Anterior cingulate cortex (tissue), 58 donors: ENCODE measurements at regions not wholly inside any gene's neighbourhood (a gene's known extent, or its start where the extent isn't known, plus 50 kb on each side); places are given as distances from the start of the nearest gene placed in this dataset.
A peak's percentile ranks its signal among the peaks of the same experiment; 100 is the strongest.

Experiments used
- DNase-seq, 58 donors: peaks; one replicate each; lab custom pipeline; 2025; lab: John Stamatoyannopoulos, UW

DNA sequence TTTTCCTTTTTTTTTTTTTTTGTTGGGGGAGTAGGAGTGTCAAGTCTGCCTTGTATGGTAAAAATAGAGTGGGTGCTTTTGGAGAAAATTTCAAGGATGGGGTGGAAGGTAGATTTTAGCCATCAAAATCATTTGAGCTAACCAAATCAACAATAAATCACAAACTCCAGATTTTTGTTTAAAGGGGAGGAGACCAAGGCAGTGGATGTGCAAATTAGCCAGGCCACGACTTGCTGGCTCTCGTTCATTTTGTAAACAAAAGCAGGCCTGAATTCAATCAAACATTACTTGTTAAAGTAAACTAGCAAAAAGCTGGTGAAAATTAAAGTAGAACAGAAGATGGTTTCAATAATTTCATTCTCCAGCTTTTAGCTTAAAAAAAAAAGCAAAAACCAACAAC is 387.2 kb downstream of the BMP4 start:
- no peak for DNase-seq

DNA sequence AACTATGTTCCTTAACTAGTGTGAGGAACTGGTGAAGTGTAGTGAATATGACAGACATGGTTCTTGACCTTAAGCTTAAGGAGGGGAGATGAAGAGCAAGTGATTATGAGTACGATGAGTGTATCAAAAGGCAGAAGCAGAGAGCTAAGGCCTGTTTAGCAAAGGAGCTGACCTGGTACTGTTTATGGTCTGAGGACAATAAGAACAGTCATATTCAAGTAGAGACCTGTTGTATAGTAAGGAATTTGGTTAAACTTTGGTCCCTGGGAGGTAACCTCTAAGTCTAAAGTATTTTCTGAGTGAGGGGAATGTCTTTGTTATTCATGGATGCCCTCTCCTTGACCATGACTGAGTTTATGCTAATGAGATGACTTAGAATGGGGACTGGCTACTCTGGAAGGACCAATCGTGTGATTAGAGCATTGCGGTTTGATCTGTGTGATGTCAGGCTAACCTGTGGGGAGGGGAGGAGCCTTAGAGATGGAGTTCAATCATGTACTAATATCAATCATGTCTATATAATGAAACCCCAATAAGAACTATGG is 389.3 kb downstream of the BMP4 start:
- no peak for DNase-seq

DNA sequence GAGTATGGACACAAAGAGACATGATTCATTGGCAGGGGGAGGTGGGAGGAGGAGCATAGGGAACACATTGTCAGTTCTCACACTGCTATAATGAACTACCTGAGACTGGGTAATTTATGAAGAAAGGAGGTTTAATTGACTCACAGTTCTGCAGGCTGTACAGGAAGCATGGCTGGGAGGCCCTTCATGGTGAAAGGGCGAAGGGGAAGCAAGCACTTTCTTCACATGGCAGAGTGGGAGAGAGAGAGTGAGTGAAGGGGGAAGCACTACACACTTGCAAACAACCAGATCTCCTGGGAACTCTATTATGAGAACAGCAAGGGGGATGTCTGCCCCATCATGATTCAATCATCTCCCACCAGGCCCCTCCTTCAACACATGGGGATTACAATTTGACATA is 391.8 kb downstream of the BMP4 start:
- no peak for DNase-seq

DNA sequence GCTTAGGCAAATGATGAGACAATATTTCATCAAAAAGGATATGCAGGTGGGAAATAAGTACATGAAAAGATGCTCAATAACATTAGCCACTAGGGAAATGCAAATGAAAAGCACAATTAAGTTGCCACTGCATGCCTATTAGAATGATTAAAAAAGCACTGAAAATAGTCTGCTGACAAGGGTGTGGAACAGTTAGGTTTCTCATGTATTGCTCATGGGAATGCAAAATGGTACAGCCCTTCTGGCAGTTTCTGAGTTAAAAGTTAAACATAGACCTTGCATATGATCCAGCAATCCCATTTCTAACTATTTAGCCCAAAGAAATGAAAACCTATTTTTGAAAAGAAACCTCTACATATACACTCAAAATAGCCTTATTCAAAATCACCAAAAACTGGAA is 393.0 kb downstream of the BMP4 start:
- DNase-seq: no peak

DNA sequence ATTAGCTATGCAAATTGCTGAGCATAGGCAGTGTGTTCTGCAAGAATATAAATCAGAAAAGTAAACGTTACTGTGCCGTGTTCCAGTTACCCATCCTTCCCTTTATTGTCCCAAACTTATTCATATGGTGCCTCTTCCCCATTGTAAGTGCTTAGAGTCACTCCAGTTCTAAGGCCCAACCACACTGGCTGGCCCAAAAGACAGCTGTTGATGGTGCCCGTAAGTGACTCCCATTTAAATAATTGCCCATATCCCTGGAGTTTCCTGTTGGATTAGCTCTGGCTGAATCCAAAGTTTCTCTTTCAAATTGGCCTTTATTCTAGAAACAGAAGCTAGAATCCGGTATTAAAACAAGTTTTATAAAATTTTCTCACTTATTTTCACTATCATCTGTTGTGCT is 400.1 kb upstream of the DDHD1 start:
- no peak for DNase-seq

DNA sequence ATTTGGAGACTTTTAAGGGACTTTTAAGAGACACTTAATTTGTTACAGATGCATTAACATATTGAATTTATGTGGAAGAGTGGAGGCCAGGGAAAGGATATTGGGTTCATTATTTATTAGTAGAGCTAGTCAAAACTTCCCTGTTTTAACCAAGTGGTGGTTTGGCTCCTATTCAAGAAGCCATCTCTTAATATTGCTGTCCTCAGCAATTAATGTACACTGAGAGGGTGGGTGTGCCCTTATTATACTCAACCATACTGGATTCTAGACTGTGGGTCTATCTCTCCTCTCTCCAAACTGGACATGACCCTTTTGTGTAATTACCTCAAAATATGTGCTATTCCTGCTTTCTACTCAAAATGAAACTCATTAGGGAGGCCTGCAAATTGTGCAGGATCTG is 398.7 kb upstream of the DDHD1 start:
- DNase-seq: no peak

DNA sequence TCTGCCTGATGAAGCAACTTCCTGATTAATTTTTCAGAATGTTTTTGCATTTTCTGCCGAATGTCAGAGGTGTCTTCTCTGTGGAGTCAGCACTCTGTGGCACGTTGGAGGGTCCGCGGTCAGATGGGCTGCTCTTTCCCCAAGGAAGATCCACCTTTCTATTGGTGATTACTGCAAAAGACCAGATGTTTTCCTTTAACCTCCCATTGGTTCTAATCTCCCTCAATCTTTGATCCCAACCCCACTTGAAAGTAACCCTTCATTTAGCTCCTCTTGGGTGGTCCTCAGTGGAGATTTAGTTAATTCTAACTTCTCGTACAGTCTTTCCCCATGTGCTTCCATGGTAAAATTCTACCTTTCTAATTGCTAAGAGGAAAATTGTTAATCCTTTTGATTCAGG is 397.7 kb upstream of the DDHD1 start:
- DNase-seq: no peak

DNA sequence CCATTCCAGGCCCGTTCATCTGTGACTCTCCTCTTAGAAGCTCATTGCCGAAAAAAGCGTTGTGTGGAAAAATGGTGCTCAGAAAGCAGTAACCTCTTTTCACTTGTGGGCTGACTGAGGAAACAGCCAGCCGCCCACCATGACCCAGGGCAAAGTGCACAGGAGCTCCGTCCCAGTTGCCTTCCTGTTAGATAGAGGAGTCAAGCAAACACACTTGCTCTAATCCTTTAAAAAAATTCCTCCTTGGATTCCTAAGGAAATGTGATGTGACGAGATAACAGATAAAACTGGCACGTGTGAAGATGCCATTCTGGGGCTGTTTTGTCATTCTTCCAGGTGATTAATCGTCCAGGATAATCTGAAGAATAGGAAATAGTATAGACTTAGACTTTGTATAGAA is 396.8 kb upstream of the DDHD1 start:
- DNase-seq: no peak

DNA sequence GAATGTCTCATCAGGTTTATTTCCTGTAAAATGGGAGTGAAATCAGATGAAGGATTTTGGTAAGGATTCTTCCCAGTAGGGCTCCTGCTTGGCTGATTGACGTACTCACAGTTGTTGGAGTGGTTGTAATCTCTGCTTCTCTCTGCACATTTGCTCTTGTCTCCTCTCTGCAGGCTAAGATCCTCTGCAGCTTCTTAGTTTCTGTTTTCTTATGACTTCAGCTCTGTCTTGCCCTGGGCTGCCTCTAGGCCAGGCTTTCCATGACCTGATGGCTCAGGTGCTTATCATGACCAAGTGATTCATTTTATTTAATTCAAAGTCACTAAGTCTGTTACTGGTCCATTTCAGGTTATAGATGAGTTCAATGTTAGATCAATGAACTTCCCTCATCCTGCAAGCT is 394.5 kb upstream of the DDHD1 start:
- DNase-seq: no peak

DNA sequence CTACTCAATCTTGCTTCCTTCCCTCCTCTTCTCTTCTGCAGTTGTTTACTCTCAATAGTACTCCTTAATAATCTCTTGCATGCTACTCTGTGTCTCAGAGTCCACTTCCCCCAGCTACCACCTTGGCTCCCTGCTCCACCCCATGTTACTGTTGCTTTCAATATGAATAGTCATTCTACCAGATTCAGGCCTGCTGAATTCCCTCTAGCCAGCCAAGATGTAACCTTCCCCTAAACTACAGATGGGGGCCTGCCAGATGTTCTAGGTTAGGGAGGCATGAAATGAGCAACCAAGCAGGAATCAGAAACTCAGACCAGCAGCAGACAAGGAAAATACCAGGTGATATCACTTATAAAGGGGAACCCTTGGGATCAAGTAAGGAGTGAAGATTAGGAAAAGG is 392.1 kb upstream of the DDHD1 start:
- DNase-seq: no peak

DNA sequence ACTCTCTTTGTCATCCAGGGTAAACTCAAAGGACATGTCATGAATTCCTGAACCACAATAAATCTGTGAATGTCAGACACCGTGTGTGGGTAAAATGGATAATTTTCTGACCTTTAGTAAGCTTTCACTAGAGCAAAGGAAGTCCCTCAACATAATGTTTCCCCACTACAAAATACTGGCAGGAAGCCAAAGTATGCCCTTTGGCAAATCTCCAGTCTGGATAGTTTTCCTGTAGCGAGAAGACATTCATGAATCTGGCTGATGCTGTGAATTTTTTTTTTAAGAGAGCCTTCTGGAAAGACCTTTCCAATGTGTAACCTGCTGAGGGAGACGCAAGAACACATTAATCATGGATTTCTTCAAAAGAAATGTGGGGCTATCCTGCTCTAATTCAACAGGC is 389.6 kb upstream of the DDHD1 start:
- peak in 2 of 58 donors; percentile 1 to 53 for DNase-seq

DNA sequence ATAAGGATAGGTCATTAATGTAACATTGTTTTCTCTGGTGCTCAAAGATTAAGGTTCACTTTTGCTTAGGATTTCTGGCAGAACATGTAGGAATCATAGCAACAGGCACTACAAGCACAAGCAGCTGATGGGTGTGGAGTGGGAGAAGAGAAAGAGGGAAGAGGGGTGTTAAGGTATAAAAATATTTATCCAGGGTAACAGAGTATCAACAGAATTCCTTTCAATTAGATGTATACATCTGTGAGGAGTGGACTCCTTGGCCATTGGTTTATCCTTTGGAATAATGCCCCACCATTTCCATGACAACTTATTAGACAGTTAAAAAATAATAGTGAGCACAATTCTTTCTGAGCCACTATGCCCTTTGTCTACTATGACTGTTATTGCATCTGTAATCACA is 388.3 kb upstream of the DDHD1 start:
- DNase-seq: no peak

DNA sequence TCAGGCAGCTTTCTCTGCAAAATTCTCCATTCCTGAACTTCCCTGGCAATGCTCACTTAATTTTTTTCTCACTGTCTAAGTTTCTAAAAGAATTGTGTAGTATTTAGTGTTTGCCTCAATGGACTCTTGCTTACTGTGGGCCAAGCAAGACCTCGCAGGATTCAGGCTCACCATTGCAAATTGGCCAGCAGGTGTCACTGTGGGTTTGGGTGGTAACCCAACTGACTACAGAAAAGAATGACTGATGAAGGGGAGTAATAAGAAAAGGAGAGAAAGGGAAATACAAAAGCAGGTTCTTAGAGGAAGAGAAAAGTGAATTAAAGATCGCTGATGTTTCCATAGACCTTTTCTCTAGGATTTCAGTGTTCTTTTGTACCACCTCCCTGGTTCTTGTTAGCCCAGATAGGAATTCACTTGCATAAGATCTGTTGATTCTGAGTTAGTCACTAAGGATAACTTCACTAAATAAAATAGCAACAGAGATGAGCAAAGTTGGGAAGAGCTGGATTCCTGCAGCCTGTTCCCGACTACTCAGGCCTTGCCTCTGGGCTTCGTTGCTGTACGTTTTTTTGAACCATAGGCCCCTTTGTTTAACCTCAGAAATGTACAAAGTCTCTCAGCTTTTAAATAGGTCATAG is 386.5 kb upstream of the DDHD1 start:
- DNase-seq: peak in 57 of 58 donors; percentile 1 to 84 (median 45)

DNA sequence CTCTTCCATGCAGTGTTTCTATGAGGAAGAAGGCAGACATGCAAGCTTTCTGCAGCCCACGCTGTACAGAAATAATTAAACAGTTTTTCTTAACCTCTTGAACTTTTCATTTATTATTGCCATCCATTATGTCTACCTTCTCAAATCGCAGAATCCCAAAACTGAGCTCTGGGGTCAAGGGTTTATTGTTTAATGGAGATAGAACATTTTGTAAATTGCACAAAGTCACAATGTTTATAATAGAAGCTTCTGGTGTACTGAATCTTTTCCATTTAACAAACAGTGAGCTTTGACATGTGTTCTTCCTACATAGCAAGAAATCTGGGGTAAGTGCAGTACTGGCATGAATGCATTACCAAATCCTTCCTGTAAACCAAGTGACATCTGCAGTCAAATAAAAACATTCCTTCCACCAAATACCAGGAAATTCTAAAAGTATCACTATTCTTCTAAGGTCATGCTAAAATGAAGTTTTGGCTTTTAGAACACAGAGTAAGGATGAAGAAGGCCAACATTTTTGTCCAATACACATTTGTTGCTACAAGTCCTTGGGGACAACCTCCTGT is 385.3 kb upstream of the DDHD1 start:
- DNase-seq: no peak

DNA sequence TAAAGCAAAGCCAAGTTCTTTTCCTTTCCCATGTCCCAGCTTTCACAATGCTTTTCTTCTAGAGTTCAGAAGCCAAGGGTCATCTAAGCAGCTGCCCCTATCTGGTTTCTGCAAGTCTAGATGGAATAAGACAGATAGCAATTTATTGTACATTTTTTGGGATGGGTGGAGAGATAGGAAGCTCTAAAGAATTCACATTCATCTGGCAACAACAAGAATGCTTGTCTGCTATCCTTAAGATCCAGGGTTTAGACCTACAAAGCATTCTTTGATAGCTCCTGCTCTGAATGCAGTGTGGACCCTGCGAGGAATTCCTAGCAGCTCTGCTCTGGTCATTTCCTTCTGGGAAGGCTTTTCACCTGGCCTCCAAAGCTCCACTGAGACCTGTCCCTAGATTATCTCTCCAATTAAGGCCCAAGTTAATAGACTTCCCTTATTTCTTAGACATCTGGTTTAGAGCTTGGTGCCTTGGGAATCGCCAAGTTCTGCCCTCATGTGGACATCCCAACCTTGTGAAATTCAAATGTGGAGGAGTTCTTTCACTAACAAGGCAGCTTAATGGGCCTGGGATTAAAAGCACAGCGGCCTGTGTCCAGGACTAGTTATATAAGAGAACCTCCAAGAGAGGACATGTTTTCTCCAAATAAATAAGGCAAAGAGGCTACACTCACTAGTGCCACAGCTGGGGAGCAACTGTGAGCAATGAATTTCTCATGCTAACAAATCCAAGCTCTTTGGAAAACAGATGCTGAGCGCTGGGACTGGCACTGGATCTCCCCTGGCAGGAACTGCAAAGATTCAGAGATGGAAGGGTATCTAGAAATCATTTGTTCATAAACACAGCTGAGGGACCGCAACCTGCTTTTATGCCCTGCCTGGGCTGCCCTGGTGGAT is 384.5 kb upstream of the DDHD1 start:
- no peak for DNase-seq

DNA sequence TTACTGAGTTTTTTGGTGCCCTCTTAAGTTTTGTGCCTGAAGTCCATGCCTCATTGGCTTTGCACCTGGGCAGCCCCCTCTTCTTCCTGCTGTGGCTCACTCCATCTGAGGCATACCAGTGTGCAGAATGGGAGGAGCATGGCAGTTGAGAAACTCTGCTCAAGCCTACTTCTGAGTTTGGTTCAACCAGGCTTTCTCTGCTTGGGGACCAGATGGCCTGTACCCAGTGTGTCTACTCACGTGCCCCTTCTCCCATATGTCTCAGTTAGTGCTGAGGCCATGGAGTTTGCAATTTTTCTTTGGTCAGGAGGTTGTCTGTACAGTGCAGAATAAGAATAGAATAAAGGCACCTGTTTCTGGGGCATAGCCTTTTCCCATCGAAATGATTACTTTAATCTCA is 383.3 kb upstream of the DDHD1 start:
- DNase-seq: no peak

DNA sequence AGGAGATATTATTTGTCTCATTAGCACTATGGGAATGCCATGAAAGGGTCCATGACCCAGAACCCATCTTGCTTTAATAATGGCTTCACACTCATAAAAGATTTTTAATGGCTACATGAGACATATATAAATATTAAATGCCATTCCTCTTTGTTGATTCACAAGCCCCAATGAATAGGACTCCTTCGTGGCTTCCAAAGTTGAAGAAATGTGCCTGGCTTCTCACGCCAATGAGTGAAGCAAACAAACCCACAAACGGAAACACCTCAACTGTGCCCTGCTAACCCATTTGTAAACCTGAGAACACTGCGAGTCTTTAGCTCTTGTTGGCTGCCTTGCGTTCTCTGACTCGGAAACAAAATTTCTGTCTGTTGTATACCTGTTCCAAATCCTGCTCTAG is 381.7 kb upstream of the DDHD1 start:
- DNase-seq: no peak

DNA sequence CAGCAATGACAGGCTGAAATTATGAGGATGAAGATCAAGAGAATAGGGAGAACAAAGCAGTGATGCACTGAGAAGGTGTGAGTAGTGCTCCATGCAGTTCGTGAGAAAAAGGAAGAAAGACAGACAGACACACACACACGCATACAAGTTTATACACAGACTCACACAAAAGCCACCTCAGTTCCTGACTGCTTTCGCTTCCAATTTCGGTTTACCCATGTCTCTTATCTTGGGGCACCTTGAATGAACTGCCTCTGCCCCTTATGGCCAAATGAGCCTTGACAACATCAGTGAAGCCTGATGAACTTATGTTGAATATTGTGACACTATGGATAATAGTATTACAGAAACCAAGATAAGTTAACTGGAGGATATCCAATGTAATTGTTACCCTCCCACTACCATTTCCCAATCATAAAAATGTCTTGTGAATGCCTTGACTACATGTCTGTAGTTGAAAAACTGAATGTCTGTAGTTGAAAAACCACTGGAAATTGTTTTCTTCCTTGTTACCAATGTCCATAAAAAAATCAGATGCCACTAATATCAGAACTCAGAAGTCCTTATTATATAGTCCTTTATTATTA is 380.4 kb upstream of the DDHD1 start:
- DNase-seq: no peak

DNA sequence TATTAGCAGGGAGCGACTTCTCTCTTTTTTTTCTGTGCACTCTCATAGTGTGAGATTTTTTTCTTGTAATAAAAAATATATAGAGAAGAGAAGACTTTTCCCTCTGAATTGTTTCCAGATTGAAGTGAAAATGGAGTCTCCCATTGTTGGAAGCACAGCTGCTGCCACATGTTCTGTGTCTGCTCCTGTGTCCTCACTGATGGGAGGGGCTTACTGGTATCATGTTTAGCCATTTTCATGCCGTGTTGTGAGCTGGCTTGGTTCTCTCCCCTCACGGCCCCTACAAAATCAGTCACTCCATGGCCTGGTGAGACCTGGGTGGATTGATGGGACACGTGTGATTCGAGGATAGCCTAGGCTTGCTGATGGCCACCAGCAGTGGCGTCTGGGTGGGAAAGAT is 379.7 kb upstream of the DDHD1 start:
- no peak for DNase-seq

DNA sequence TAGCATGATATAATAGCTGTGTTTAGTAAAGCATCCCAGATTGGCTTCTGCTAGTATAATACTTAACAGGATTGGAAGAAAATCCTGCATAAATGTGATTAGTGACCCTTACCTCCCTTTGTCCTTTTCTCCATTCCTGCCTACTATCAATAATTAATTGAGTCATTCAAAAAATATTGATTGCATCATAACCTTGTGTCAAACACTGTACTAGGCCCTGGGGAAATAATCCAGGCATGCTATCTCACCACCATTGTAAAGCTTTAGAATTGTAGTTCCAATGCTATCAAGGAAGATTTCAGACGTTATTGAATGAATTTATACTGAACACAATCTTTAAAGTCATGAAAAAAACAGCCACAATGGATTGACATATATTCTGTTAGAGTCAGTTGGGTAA is 378.6 kb upstream of the DDHD1 start:
- DNase-seq: no peak

DNA sequence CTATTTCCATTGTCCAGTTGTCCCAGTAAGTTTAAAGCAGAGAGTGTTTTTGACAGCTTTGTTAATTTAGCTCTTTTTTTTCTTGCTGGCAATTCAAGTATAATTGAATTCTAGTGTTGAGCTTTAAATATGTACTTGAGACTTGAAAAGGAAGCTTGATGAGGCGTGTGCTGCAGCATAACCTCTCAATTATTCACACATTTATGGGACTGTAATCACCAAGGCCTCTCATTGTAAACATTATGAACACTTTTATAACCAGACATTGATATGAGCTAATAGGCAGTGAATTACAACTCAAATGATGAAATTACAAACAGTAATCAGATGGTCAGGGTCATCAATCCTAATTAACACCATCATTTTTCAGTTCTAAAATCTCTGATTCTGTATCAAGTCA is 378.0 kb upstream of the DDHD1 start:
- DNase-seq: no peak
